ENCODE measurements at regions not wholly inside any gene's neighbourhood (a gene's known extent, or its start where the extent isn't known, plus 50 kb on each side); places are given as distances from the start of the nearest gene placed in this dataset.
"Not testable (repeated sequence)": the region's sequence is repeated elsewhere in the genome, so short reads cannot be mapped to it uniquely, and the experiment has no call there.

GRCh38 chr2:100703213-100703612 lies 116.7 kb upstream of the NPAS2 start:
- no peaks in the 10 kb centered on the region for H3K36me3 ChIP-seq (ENCODE audit: control insufficient read depth in 3 of 3, insufficient read depth in 2 of 3, low read depth in 1 of 3, low read length in 3 of 3)
- FAIRE-seq = no peak
- no peaks in the 10 kb centered on the region for H3K4me1 ChIP-seq (ENCODE audit: control insufficient read depth in 3 of 3, insufficient read depth in 2 of 3, low read depth in 1 of 3, low read length in 2 of 3)
- peaks cover 0 to 16% of the 10 kb centered on the region in 2 donors for H3K9me3 ChIP-seq (ENCODE audit: control insufficient read depth in 2 of 2, insufficient read depth in 1 of 2, low read depth in 1 of 2, low read length in 1 of 2)
- no peak overlapping the region for H3K27ac ChIP-seq (ENCODE audit: low read depth in 1 of 3, low read length in 2 of 3)
- H3K27me3 ChIP-seq (ENCODE audit: control insufficient read depth in 3 of 3, insufficient read depth in 3 of 3, low read length in 3 of 3) = no peaks in the 10 kb centered on the region
- DNase-seq = no peak
- no peak overlapping the region for H3K4me3 ChIP-seq (ENCODE audit: low read depth in 1 of 3, low read length in 3 of 3)
- 77 to 89% (median 79%) methylated on average over 5 of the region's 5 CpGs for WGBS, 3 donors

GRCh38 chr2:100703739-100704138 lies 116.2 kb upstream of the NPAS2 start:
- H3K36me3 ChIP-seq (ENCODE audit: control insufficient read depth in 3 of 3, insufficient read depth in 2 of 3, low read depth in 1 of 3, low read length in 3 of 3) = no peaks in the 10 kb centered on the region
- DNase-seq = no peak
- H3K27me3 ChIP-seq (ENCODE audit: control insufficient read depth in 3 of 3, insufficient read depth in 3 of 3, low read length in 3 of 3) = no peaks in the 10 kb centered on the region
- 66 to 79% (median 72%) methylated on average over 3 of the region's 3 CpGs for WGBS, 3 donors
- no peak overlapping the region for H3K27ac ChIP-seq (ENCODE audit: low read depth in 1 of 3, low read length in 2 of 3)
- FAIRE-seq = no peak
- H3K4me1 ChIP-seq (ENCODE audit: control insufficient read depth in 3 of 3, insufficient read depth in 2 of 3, low read depth in 1 of 3, low read length in 2 of 3) = no peaks in the 10 kb centered on the region
- peaks cover 0 to 16% of the 10 kb centered on the region in 2 donors for H3K9me3 ChIP-seq (ENCODE audit: control insufficient read depth in 2 of 2, insufficient read depth in 1 of 2, low read depth in 1 of 2, low read length in 1 of 2)
- H3K4me3 ChIP-seq (ENCODE audit: low read depth in 1 of 3, low read length in 3 of 3) = no peak overlapping the region

GRCh38 chr2:100704156-100704555 lies 115.8 kb upstream of the NPAS2 start:
- no peak overlapping the region for H3K4me3 ChIP-seq (ENCODE audit: low read depth in 1 of 3, low read length in 3 of 3)
- no peak for FAIRE-seq
- WGBS, 3 donors = 83 to 89% (median 84%) methylated on average over 7 of the region's 7 CpGs

GRCh38 chr2:100704711-100705110 lies 115.2 kb upstream of the NPAS2 start:
- Histone ChIP-seq H3K27me3 (ENCODE audit: control insufficient read depth in 3 of 3, insufficient read depth in 3 of 3, low read length in 3 of 3) (no peaks in the 10 kb centered on the region), H3K4me1 (ENCODE audit: control insufficient read depth in 3 of 3, insufficient read depth in 2 of 3, low read depth in 1 of 3, low read length in 2 of 3) (no peaks in the 10 kb centered on the region), H3K4me3 (ENCODE audit: low read depth in 1 of 3, low read length in 3 of 3) (no peak overlapping the region), H3K9me3 (ENCODE audit: control insufficient read depth in 2 of 2, insufficient read depth in 1 of 2, low read depth in 1 of 2, low read length in 1 of 2) (peaks cover 0 to 10% of the 10 kb centered on the region in 2 donors), H3K27ac (ENCODE audit: low read depth in 1 of 3, low read length in 2 of 3) (no peak overlapping the region), H3K36me3 (ENCODE audit: control insufficient read depth in 3 of 3, insufficient read depth in 2 of 3, low read depth in 1 of 3, low read length in 3 of 3) (no peaks in the 10 kb centered on the region)
- WGBS, 3 donors = 87 to 90% (median 88%) methylated on average over 8 of the region's 8 CpGs
- DNase-seq = no peak
- no peak for FAIRE-seq

More at GRCh38 chr2:100704156-100704555, 115.8 kb upstream of the NPAS2 start:
- DNase-seq = no peak
- Histone ChIP-seq H3K9me3 (ENCODE audit: control insufficient read depth in 2 of 2, insufficient read depth in 1 of 2, low read depth in 1 of 2, low read length in 1 of 2) (peaks cover 0 to 14% of the 10 kb centered on the region in 2 donors), H3K27ac (ENCODE audit: low read depth in 1 of 3, low read length in 2 of 3) (no peak overlapping the region), H3K4me1 (ENCODE audit: control insufficient read depth in 3 of 3, insufficient read depth in 2 of 3, low read depth in 1 of 3, low read length in 2 of 3) (no peaks in the 10 kb centered on the region), H3K36me3 (ENCODE audit: control insufficient read depth in 3 of 3, insufficient read depth in 2 of 3, low read depth in 1 of 3, low read length in 3 of 3) (no peaks in the 10 kb centered on the region), H3K27me3 (ENCODE audit: control insufficient read depth in 3 of 3, insufficient read depth in 3 of 3, low read length in 3 of 3) (no peaks in the 10 kb centered on the region)

GRCh38 chr2:100707016-100707947 lies 112.7 kb upstream of the NPAS2 start:
- no peaks in the 10 kb centered on the region for H3K4me1 ChIP-seq (ENCODE audit: control insufficient read depth in 3 of 3, insufficient read depth in 2 of 3, low read depth in 1 of 3, low read length in 2 of 3)
- no peak for DNase-seq
- no peak overlapping the region for H3K27ac ChIP-seq (ENCODE audit: low read depth in 1 of 3, low read length in 2 of 3)
- H3K9me3 ChIP-seq (ENCODE audit: control insufficient read depth in 2 of 2, insufficient read depth in 1 of 2, low read depth in 1 of 2, low read length in 1 of 2) = peaks cover 0 to 4% of the 10 kb centered on the region in 2 donors
- H3K36me3 ChIP-seq (ENCODE audit: control insufficient read depth in 3 of 3, insufficient read depth in 2 of 3, low read depth in 1 of 3, low read length in 3 of 3) = no peaks in the 10 kb centered on the region
- WGBS, 3 donors = 83 to 85% (median 84%) methylated on average over 21 of the region's 21 CpGs
- no peaks in the 10 kb centered on the region for H3K27me3 ChIP-seq (ENCODE audit: control insufficient read depth in 3 of 3, insufficient read depth in 3 of 3, low read length in 3 of 3)
- H3K4me3 ChIP-seq (ENCODE audit: low read depth in 1 of 3, low read length in 3 of 3) = no peak overlapping the region
- no peak for FAIRE-seq

- Histone ChIP-seq H3K36me3 (ENCODE audit: control insufficient read depth in 3 of 3, insufficient read depth in 2 of 3, low read depth in 1 of 3, low read length in 3 of 3) (no peaks in the 10 kb centered on the region), H3K4me1 (ENCODE audit: control insufficient read depth in 3 of 3, insufficient read depth in 2 of 3, low read depth in 1 of 3, low read length in 2 of 3) (no peaks in the 10 kb centered on the region), H3K9me3 (ENCODE audit: control insufficient read depth in 2 of 2, insufficient read depth in 1 of 2, low read depth in 1 of 2, low read length in 1 of 2) (no peaks in the 10 kb centered on the region), H3K27me3 (ENCODE audit: control insufficient read depth in 3 of 3, insufficient read depth in 3 of 3, low read length in 3 of 3) (no peaks in the 10 kb centered on the region), H3K4me3 (ENCODE audit: low read depth in 1 of 3, low read length in 3 of 3) (no peak overlapping the region), H3K27ac (ENCODE audit: low read depth in 1 of 3, low read length in 2 of 3) (no peak overlapping the region)
- FAIRE-seq = no peak
- 63 to 83% (median 63%) methylated on average over 3 of the region's 3 CpGs for WGBS, 3 donors
- DNase-seq = no peak
These were observed 111.6 kb upstream of the NPAS2 start for GRCh38 chr2:100708333-100708732.

- no peaks in the 10 kb centered on the region for H3K27me3 ChIP-seq (ENCODE audit: control insufficient read depth in 3 of 3, insufficient read depth in 3 of 3, low read length in 3 of 3)
- no peak overlapping the region for H3K27ac ChIP-seq (ENCODE audit: low read depth in 1 of 3, low read length in 2 of 3)
- no peaks in the 10 kb centered on the region for H3K36me3 ChIP-seq (ENCODE audit: control insufficient read depth in 3 of 3, insufficient read depth in 2 of 3, low read depth in 1 of 3, low read length in 3 of 3)
- H3K9me3 ChIP-seq (ENCODE audit: control insufficient read depth in 2 of 2, insufficient read depth in 1 of 2, low read depth in 1 of 2, low read length in 1 of 2) = no peaks in the 10 kb centered on the region
- 38 to 62% (median 50%) methylated on average over 2 of the region's 2 CpGs for WGBS, 3 donors
- H3K4me1 ChIP-seq (ENCODE audit: control insufficient read depth in 3 of 3, insufficient read depth in 2 of 3, low read depth in 1 of 3, low read length in 2 of 3) = peaks cover 0 to 3% (median 0%) of the 10 kb centered on the region in 3 donors
- DNase-seq = no peak
- H3K4me3 ChIP-seq (ENCODE audit: low read depth in 1 of 3, low read length in 3 of 3) = no peak overlapping the region
- FAIRE-seq = no peak
These were observed 106.8 kb upstream of the NPAS2 start for GRCh38 chr2:100713106-100713505.

- not testable (repeated sequence) for H3K27ac ChIP-seq (ENCODE audit: low read depth in 1 of 3, low read length in 2 of 3); FAIRE-seq; H3K9me3 ChIP-seq (ENCODE audit: control insufficient read depth in 2 of 2, insufficient read depth in 1 of 2, low read depth in 1 of 2, low read length in 1 of 2); H3K4me1 ChIP-seq (ENCODE audit: control insufficient read depth in 3 of 3, insufficient read depth in 2 of 3, low read depth in 1 of 3, low read length in 2 of 3); H3K27me3 ChIP-seq (ENCODE audit: control insufficient read depth in 3 of 3, insufficient read depth in 3 of 3, low read length in 3 of 3); H3K4me3 ChIP-seq (ENCODE audit: low read depth in 1 of 3, low read length in 3 of 3); H3K36me3 ChIP-seq (ENCODE audit: control insufficient read depth in 3 of 3, insufficient read depth in 2 of 3, low read depth in 1 of 3, low read length in 3 of 3); DNase-seq
- 88 to 98% (median 94%) methylated on average over 5 of the region's 5 CpGs for WGBS, 3 donors
These were observed 105.4 kb upstream of the NPAS2 start for GRCh38 chr2:100714396-100715010.

Measured in small intestine (tissue), 7 donors.